ENCODE measurements at regions not wholly inside any gene's neighbourhood (a gene's known extent, or its start where the extent isn't known, plus 50 kb on each side); places are given as distances from the start of the nearest gene placed in this dataset.

DNA sequence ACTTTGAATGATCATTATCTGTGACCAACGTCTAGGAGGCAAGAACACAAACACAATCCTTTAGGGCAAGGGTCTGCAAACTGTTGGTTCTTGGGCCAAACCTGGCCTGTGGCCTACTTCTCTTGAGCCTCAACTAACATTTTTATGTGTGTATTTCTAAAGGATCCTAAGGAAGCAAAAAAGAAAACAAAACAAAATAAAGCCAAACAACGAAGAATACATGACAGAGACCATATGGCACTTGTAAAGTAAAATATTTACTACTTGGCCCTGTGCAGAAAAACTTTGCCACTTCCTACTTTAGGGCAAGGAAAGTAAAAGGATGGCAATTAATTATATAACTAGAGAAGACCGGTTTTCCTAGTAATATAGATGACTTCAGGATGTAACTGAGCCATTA lies 1056.2 kb downstream of the EPHA7 start:
- no peak for TF ChIP-seq POLR2A (IDR thresholded peaks at IDR 0.05)
- no peak for TF ChIP-seq EP300 (IDR thresholded peaks at IDR 0.05)
- TF ChIP-seq, protein P1, sequence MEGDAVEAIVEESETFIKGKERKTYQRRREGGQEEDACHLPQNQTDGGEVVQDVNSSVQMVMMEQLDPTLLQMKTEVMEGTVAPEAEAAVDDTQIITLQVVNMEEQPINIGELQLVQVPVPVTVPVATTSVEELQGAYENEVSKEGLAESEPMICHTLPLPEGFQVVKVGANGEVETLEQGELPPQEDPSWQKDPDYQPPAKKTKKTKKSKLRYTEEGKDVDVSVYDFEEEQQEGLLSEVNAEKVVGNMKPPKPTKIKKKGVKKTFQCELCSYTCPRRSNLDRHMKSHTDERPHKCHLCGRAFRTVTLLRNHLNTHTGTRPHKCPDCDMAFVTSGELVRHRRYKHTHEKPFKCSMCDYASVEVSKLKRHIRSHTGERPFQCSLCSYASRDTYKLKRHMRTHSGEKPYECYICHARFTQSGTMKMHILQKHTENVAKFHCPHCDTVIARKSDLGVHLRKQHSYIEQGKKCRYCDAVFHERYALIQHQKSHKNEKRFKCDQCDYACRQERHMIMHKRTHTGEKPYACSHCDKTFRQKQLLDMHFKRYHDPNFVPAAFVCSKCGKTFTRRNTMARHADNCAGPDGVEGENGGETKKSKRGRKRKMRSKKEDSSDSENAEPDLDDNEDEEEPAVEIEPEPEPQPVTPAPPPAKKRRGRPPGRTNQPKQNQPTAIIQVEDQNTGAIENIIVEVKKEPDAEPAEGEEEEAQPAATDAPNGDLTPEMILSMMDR (IDR thresholded peaks at IDR 0.05): no peak
- TF ChIP-seq POLR2AphosphoS5 (IDR thresholded peaks at IDR 0.05): no peak
- Histone ChIP-seq H3K27me3 (no peaks in the 10 kb centered on the region), H3K4me3 (no peak overlapping the region), H3K27ac (no peak overlapping the region), H3K9me3 (no peaks in the 10 kb centered on the region), H3K4me1 (no peaks in the 10 kb centered on the region), H3K36me3 (no peaks in the 10 kb centered on the region)
- ATAC-seq (ENCODE audit: low FRiP score in 2 of 2): no peak
- WGBS, 2 donors: 42 to 53% methylated on average over 3 of the region's 3 CpGs
- no peak for DNase-seq

DNA sequence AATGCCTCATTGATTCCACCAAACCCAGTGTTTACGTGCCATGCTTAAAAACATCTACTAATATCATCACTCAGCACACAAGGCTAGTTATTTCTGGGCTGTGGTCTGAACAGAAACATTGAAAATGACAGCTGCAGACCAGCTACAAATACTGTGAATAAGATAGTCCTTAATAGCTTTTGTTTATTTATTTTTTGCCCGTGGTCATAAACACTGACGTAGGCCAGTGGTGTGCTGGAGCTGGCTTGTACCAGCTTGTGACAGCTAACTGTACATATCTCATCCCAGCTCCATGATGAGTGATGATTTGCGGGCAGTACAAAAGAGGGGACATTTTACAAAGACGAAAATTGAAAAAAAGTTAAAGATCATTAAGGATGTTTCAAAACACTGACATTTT lies 1057.0 kb downstream of the EPHA7 start:
- WGBS, 2 donors: 70 to 74% methylated on average over 5 of the region's 5 CpGs
- H3K4me3 ChIP-seq: no peak overlapping the region
- H3K36me3 ChIP-seq: no peaks in the 10 kb centered on the region
- no peaks in the 10 kb centered on the region for H3K4me1 ChIP-seq
- no peaks in the 10 kb centered on the region for H3K27me3 ChIP-seq
- no peaks in the 10 kb centered on the region for H3K9me3 ChIP-seq
- DNase-seq (no peak), ATAC-seq (ENCODE audit: low FRiP score in 2 of 2) (no peak)
- TF ChIP-seq, protein P1 (IDR thresholded peaks at IDR 0.05): no peak
- no peak for TF ChIP-seq POLR2AphosphoS5 (IDR thresholded peaks at IDR 0.05)
- TF ChIP-seq EP300 (IDR thresholded peaks at IDR 0.05): no peak
- TF ChIP-seq POLR2A (IDR thresholded peaks at IDR 0.05): no peak
- no peak overlapping the region for H3K27ac ChIP-seq

DNA sequence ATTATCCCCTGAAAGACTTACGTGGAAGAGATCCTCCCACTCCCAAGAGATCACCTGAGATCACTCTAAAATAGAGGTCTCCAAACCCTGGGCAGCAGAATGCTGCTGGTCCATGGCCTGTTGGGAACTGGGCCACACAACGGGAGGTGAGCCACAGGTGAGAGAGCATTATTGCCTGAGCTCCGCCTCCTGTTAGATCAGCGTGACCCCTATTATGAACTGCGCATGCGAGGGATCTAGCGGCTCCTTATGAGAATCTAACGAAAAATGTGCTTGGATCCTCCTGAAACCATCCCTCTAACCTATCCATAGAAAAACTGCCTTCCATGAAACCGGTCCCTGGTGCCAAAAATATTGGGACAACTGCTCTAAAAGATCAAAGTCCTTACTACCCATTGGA lies 1057.4 kb downstream of the EPHA7 start:
- ATAC-seq (ENCODE audit: low FRiP score in 2 of 2): no peak
- H3K4me3 ChIP-seq: no peak overlapping the region
- H3K36me3 ChIP-seq: no peaks in the 10 kb centered on the region
- TF ChIP-seq, protein P1 (IDR thresholded peaks at IDR 0.05): no peak
- no peak for TF ChIP-seq POLR2AphosphoS5 (IDR thresholded peaks at IDR 0.05)
- TF ChIP-seq POLR2A (IDR thresholded peaks at IDR 0.05): no peak
- TF ChIP-seq EP300 (IDR thresholded peaks at IDR 0.05): no peak
- no peaks in the 10 kb centered on the region for H3K4me1 ChIP-seq
- no peaks in the 10 kb centered on the region for H3K9me3 ChIP-seq
- no peak overlapping the region for H3K27ac ChIP-seq
- DNase-seq: no peak
- WGBS, 2 donors: 90 to 94% methylated on average over 9 of the region's 9 CpGs
- H3K27me3 ChIP-seq: no peaks in the 10 kb centered on the region

DNA sequence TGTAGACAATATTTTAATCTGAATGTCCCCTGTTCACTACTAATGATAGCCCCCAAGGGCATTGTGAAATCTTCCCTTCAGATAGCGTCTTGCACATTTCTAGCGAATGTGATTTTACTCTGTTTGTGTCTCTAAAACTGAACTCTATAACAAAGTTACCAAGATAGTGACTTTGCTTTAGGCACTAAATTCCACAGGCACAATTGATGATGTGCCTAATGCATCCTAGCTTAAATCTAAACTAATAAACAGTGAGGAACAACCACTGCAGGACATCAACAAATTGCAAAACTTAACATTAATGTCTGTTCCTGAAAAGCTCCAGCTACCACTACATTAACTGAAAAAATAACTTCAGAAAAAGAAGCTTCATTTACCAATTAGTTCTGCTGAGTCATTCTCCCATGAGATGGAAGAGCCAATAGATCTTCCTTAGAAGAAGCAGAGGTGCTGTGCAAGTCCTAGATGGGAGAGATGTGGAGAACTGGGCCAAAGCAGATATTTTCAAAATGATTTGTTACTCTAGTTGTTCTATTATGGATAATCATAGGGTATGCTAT lies 1065.0 kb downstream of the EPHA7 start:
- no peaks in the 10 kb centered on the region for H3K4me1 ChIP-seq
- H3K9me3 ChIP-seq: no peaks in the 10 kb centered on the region
- TF ChIP-seq EP300 (IDR thresholded peaks at IDR 0.05) (no peak), POLR2AphosphoS5 (IDR thresholded peaks at IDR 0.05) (no peak), POLR2A (IDR thresholded peaks at IDR 0.05) (no peak)
- TF ChIP-seq, protein P1 (IDR thresholded peaks at IDR 0.05): no peak
- no peak overlapping the region for H3K4me3 ChIP-seq
- H3K27me3 ChIP-seq: no peaks in the 10 kb centered on the region
- ATAC-seq (ENCODE audit: low FRiP score in 2 of 2) (no peak), DNase-seq (no peak)
- H3K27ac ChIP-seq: no peak overlapping the region
- no peaks in the 10 kb centered on the region for H3K36me3 ChIP-seq
- 82 to 90% methylated on average over 2 of the region's 2 CpGs for WGBS, 2 donors

DNA sequence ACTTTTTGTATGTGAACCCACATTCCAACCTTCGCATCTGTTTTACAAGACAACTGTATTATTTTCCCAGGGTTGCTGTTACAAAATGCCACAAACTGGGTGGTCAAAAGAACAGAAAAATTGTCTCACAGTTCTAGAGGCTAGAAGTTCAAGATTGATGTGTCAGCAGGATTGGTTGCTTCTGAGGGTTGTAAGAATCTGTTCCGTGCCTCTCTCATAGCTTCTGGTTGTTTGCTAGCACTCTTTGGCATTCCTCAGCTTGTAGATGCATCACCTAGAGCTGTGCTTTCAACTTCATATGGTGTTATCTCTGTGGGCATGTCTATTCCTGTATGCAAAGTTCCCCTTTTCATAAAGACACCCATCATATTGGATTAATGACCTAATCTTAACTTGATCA lies 1067.2 kb downstream of the EPHA7 start:
- Histone ChIP-seq H3K36me3 (no peaks in the 10 kb centered on the region), H3K27ac (no peak overlapping the region), H3K27me3 (no peaks in the 10 kb centered on the region), H3K4me3 (no peak overlapping the region), H3K4me1 (no peaks in the 10 kb centered on the region), H3K9me3 (no peaks in the 10 kb centered on the region)
- ATAC-seq (ENCODE audit: low FRiP score in 2 of 2) (no peak), DNase-seq (no peak)
- 81 to 87% methylated on average over 2 of the region's 2 CpGs for WGBS, 2 donors
- TF ChIP-seq POLR2AphosphoS5 (IDR thresholded peaks at IDR 0.05): no peak
- TF ChIP-seq, protein P1 (IDR thresholded peaks at IDR 0.05): no peak
- no peak for TF ChIP-seq EP300 (IDR thresholded peaks at IDR 0.05)
- no peak for TF ChIP-seq POLR2A (IDR thresholded peaks at IDR 0.05)

Data from upper lobe of left lung (tissue), 6 donors.